SIG-M5 treated with dmso at 0.1 percent for 504 hours (cell line): ENCODE measurements at regions not wholly inside any gene's neighbourhood (a gene's known extent, or its start where the extent isn't known, plus 50 kb on each side); places are given as distances from the start of the nearest gene placed in this dataset.
A peak's percentile ranks its signal among the peaks of the same experiment; 100 is the strongest.

Source experiments
- DNase-seq: peaks from one replicate; lab custom pipeline; 2025; ENCODE audit not compliant: unreplicated experiment; lab: John Stamatoyannopoulos, UW

DNA sequence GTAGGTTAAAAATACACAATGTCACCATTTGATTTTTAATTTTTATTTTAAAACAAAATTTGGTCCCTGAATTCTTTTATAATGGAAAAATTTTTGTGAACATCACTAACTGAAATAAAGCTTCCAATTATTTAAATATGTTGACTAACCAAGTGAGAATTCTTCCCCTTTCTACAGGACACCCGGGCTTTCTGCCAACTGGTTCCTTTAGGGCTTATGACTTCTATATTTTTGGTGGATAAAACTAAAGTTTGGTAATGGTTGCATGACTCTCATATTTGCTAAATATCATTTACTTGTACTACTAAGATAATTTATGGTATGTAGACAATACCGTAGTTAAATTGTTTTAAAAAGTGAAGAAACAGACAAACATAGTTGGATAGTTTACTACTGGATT, 291.0 kb upstream of the DOK6 start:
- DNase-seq = no peak

DNA sequence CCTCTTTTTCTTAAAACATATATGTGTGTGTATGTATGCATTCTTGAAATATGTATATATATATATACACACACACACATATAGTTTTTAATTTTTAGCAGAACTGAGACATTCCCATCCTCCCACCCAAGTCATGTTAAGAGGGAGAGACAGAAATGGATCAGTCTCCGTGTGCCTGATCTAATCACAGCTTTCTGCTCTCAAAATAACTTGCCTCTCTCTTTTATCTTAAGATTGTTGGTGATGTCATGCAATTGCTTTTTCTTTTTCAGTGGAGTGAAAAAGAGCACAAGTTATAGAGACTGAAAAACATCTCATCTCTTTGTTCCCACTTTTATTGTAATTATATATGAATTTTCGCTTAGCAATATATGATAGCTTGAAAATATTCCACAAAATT, 279.9 kb upstream of the DOK6 start:
- DNase-seq = no peak

DNA sequence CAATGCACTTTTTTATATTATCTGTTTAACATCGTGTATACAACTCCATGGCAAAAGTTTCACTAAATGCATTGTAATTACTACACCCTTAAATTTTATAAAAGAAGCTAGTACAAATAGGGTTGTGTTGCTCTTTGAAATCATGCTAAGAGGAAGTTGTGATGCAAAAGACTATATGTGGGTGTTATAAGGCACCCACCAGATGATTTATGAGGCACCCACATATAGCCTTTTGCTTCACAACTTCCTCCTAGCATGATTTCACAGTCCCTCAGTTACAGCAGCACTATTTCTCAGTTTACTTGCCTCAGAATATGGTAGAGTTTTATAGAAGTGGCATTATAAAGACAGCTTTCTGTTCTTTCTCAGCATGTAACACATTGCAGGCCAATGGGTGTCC, 277.3 kb upstream of the DOK6 start:
- peak; percentile 32 for DNase-seq

DNA sequence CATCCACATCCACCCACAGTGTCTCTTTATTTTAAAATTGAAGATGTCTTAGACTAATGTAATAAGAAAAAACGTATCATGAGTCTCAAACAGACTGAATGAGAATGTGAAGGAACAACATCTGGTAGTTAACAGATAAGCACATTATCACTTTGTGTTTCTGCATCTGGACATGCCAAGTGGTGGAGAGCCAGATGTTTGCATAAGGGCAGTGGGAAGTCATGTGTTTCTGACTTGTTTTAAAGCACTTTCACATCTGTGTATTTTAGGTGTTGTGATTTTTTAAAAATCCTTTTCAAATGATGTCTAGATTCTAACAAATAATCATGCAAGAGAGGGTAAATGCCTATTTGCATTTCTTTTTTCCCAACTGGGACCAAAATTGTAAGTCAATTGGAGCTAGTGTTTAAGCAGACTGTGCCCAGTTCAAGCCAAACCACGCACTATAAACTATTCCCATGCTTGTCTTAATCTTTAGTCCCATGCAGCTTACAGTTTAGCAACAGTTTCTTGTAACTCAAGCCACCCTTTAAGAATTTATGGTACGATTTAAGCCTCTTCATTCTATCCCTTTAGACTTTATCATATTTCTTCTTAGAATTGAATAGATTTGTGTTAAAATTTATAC, 272.7 kb upstream of the DOK6 start:
- no peak for DNase-seq

DNA sequence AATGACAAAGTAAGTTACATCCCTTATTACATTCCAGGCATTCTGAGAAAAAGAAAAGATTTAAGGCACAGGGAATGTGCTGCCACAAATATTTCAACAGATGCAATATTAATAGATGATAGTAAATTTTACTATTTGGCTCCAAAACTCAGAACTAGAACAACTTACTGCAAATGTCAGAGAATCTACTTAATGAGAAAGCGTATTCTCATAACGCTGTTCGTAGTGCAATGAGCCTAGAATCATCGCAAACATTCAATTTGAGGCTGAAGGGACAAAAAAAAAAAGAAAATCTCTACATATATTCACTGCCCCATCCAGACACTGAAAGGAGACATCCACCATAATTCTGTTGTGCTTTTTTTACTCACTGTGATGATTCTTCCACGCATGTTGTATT, 272.1 kb upstream of the DOK6 start:
- DNase-seq = no peak

DNA sequence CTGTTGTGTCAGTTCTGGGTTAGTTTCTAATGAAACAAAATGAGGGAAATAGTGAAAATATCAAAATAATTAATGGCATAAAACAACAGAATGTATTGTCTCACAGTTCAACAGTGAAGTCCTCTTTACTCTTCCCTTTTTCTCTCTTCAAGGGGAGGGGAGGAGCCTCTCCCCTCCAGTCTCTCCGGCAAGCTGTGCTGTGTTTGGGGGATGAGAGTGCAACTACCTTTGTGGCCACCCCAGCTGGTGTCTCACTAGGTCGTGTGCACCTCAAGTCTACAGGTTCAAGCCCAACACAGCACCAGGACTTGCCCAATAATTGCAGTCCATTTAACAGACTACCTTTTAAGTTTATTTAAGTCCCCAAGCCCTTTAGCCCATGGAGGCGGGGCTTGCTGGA, 271.7 kb upstream of the DOK6 start:
- no peak for DNase-seq

DNA sequence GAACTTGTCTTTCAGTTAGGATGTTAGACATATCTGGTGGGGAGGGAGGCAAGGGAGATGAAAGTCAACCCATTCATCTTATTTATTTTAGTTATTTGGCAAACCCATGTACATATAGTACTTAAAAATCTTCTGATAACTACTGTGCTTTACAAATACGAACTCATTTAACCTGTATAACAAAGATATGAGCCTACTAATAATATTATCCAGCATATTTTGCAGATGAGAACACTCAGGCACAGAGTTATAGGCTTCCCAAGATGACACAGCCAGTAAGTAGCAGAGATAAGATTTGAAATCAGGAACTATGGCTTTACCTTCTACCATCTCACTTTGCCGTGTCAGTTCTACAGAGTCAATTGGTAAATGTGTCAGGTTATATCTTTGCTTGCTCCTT, 262.6 kb upstream of the DOK6 start:
- DNase-seq = no peak

DNA sequence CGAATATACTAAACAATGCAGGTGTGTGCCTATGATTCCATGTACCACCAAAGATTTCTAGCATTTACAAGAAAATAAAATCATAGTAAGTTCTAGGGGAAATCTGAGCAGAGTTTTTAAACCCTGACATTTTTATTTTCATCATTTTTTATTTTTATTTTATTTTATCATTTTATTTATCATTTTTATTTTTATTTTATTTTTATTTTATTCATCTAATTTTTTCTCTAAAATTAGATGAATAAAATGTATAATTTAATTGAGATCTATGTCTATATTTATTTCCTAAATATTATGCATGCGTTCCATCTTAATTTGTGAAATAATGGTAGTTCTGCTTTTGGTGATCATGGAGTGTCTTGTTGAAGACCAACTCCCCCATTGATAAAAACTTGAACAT, 257.6 kb upstream of the DOK6 start:
- no peak for DNase-seq

DNA sequence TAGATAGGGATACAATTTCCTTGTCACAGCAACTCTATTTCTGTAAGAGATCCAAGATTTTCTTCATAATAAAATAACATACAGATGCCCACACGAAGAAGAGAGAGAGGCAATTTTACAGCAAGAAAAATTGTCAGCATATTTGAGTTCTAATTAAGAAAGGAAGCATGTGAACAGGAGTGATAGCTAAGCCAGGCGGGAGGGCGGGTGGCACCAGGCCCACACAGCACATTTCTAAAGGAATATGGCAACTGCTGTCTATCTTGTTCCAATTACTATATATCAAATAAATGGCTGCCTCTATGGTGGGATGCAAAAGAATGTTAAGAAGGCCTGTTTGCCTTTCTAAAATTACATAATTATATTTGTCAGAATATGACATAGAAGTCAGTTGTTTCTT, 248.3 kb upstream of the DOK6 start:
- DNase-seq = no peak

DNA sequence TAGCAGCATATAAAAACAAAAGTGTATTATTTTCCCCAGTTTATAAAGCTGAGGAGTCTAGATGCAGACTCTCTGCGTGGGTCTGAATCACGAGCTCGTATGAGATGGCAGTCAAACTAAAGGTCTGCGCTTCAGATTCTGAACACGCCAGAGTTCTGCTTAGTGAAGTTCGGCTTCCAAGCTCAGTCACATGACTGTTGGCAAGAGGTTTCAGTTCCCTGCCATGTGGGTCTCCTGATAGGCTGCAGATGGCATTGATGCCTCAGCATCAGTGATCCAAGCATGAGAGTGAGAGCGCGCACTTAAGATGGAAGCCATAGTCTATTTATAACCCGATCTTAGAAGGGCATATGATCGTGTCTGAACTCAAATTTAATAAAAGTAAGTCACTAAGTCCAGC, 242.8 kb upstream of the DOK6 start:
- no peak for DNase-seq

DNA sequence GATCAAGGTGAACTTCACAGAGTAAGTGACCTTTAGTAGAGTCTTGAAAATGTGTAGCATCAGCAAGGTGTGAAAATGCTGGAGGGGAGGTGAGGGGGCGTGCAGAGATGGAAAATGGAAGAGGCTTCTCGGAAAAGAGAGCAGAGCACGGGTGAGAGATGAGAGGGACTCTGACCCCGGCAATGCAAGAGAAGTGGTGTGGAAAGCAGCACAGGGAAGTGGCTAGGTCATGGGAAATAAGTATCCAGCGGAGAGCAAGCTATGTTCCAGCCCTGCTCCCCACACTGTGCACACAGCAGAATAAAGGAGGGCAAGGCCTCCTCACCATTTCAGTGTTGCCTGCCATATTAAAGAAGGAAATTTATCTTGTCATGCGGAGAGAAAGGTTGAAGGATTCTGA, 241.7 kb upstream of the DOK6 start:
- no peak for DNase-seq

DNA sequence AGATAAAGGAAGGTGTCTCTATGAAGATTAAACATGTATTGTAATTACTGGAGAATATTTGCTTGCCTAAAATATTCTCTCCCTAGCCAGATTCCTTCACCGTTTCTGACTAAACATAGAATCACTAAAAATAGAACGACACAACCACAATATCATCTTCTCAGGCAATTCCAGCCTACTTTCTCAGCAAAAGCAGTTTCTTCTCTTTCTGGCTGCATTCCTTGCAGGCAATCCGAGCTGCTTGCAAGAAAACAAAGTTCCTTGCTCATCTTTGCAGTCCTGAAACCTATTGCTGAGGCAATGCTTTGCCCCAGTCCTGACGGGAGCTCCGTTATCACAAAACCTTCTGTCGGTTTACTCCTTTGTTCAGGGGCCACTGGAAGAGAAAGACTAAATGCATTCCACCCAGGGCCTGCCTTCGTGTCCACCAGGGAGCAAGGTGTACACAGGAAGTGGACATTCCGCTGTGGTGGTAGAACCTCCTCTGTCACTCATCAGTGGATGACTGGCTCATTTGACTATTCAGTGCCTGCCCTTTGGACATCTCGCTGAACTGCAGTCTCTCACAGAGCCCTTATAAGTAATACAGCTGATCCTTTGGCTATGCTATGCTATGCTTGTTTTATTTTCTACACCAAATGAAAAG, 239.2 kb upstream of the DOK6 start:
- no peak for DNase-seq

DNA sequence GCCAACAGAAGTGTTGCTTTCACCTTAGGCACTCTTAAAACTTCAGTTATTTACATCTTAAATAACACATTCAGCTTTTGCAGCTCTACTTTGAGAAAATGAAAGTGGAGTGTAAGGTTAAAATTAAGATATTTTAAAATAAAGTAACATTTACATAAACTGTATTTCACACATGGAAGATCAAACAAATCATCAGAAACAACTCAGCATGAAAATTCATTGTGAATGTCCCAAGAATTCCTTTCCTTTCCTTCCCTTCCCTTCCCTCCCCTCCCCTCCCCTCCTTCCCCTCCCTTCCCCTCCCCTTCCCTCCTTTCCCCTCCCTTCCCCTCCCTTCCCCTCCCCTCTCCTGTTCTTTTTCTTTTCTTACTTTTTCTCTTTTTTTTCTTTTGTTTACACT, 238.0 kb upstream of the DOK6 start:
- DNase-seq = no peak

DNA sequence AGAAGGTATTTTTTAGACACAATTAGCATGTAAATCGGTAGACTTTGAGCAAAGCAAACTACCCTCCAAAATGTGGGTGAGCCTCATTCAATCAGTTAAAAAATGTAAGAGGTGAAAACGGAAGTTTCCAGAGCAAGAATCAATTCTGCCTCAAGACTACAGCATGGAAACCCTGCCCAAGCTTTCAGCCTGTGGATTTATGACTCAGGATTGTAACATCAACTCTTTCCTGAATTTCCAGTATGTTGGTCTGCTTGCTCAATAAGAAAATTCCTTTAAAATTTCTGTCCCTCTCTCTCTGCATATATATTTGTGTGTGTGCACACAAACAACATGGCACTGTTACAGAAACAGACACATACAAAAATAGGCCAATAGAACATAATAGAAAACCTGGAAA, 228.6 kb upstream of the DOK6 start:
- DNase-seq = no peak

DNA sequence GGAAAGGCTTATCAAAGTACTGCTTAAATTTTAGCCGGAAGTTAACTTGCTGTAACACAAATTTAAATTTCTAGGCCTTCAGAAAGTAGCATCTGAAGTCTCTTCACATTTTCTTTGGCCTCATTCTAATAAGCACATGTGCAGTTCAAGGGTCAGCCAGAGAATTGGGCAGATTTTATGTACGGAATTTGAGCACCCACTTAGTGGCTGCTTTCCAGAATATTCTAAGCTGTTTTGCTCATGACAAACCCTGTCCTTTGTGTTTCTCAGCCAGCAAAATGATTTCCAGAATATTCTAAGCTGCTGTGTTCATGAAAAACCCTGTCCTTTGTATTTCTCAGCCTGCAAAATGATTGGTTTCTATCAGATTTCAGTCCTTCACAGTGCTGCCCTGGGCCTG, 225.0 kb upstream of the DOK6 start:
- no peak for DNase-seq

DNA sequence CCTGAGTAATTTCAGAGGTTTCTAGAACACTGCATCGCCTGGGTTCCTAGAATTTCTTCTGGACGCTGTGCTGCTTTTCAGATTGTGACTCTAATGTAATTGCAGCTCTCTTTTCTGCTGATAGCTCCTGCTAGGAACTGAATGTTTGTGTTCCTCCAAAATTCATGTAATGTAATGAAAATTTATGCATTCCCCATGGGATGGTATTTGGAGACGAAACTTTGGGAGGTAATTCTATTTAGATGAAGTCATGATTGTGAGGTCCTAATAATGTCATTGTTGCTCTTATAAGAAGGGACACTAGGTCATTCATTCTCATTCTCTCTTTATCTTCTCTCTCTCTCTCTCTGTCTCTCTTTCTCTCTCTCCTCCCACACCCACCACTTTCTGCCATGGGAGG, 223.9 kb upstream of the DOK6 start:
- no peak for DNase-seq

DNA sequence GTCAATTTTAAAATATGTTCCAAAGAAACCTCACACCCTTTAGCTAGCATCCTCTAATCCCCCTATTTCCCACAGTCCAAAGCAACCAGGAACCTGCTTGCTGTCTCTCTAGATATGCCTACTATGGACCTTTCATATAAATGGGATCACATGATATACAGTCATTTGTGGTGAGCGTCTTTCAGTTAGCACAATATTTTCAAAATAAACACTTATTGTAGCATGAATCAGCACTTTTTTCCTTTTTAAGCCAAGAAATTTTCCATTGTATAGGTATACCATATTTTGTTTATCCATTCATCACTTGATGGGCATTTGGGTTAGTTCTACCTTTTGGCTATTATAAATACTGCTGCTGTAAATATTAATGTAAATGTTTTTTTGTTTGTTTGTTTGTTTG, 223.0 kb upstream of the DOK6 start:
- DNase-seq = no peak

DNA sequence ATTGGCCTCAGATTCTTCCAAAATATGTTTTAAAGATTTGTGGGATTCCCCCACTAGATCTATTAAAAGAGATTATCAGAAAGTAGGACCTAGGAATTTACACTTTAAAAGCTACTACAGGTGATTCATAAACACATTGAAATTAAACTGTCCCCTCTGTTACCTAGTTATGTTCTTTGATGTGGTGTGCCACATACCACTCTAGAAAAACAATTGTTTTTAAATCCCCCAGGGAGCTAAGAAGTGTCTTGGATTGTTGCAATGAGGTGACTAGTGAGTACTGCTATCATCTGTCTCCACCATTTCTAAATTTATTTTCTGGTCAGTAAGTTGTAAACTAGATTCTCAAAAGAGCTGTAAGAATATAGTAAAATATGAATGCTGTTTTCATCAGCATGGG, 214.5 kb upstream of the DOK6 start:
- DNase-seq = no peak

DNA sequence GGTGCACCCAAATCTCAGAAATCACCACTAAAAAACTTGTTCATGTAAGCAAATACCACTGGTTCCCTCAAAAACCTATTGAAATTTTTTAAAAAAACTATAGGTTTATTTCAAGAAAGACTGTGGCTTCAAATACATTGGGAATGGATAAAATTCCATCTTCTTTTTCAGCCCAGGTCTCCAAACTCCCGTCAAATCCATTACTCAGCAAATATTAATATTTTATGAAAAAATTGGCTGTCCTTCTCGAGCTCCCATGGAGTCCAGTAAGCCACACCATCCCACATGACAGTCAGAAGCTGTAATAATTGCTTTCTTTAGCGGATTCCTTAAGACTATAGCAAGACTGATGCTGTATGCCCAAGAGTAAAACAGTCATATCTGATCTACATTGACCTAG, 204.4 kb upstream of the DOK6 start:
- DNase-seq = no peak

DNA sequence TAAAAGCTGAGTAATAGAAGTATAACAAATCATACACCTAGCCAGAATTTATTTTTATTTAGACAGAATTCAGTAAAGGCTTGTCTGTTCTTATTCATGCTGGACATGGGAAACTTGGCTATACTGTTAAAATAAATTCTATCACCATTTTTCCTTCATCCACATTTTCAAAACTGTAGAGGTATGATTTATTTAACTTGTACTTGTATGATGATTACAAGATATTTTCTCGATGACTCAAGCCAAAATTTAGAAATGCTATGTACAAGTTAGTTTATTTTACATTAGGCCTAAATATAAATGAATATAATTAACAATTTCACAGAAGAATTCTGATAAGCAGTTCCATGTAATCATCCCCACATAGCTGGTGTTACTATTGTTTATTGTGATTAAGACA, 194.8 kb upstream of the DOK6 start:
- DNase-seq = no peak

DNA sequence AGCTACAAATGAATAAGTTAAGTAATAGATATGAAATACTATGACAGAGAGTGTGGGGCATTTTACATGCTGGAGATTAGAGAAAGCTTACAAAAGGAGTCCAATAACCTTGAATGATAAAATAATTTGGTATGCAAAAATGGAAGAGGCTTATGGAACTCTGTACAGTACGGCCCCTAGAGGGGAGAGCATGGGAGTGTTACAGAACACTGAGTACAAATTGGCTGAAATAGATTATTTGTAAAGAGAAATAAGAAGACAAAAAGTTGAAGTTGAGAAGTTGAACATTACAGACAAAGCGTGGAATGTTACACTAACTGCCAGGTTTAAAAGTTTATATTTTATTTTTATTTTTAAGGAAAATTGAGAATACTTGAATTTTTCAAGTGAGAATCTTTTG, 192.1 kb upstream of the DOK6 start:
- no peak for DNase-seq

DNA sequence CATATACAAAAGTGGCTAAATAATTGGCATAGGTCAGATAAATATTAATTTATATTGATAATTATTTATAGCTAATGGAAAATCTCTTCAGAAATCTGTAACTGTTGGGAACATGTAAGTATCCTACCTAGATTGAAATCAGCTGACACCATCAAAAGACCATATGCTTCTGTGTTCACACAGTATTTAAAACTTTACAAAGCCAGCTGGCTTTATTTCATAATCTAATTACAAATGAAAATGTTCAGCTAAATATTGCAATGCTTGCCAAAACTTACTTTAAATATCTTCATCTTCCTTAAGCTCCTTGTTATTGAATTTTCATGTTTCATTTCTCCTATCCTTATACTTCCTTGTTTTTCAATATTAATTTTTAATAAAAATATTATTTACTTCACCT, 190.9 kb upstream of the DOK6 start:
- DNase-seq = no peak

DNA sequence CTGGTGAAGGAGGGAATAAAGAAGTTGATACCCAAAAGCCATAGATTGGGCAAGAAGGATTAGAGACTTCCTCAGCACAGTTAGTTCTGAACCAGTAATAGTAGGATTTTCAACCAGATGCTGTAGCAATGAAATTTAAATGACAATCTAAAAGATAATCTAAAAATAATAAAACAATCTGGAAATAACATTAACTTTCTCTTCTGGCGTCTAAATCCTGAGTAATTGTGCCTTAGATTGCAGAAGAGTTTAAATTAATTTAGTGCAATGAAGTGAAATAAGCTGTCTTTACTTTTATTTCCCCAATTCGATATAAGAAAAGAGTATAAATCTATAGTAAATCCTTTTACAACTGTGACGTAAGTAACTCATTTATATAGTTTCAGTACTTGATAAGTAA, 186.8 kb upstream of the DOK6 start:
- DNase-seq = no peak
